HL-60/S4 (cell line): ENCODE measurements at regions not wholly inside any gene's neighbourhood (a gene's known extent, or its start where the extent isn't known, plus 50 kb on each side); places are given as distances from the start of the nearest gene placed in this dataset.
"Not testable (repeated sequence)": the region's sequence is repeated elsewhere in the genome, so short reads cannot be mapped to it uniquely, and the experiment has no call there.

Source experiments
- in situ Hi-C: fragments of 300-500 bp; cut with MboI; formaldehyde crosslinking; loops from 2 replicates; pipeline ENCODE4 v1.14.3; 2022; ENCODE audit warnings: low sequenced_read_pairs

DNA sequence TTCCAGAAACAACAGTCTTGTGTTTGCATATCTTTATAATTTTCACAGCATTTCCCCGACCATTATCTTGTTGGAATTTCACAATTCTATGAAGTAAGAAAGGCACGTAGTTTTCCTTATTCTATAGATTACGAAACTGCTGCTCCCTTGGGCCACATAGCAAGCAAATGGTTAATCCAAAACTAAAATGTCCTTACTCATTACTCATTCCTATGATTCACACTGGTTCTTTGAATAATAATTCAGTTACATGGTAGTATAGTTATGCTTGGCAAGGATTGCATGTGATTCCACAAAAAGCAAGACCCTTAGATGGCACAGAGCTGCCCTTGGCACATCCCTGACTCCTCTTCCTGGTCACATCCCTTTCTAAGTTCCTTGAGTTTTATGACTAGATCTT lies 51.2 kb downstream of the OR13H1 start:
- in situ Hi-C loops, result no loop called here

- in situ Hi-C loops, result no loop called here
These were observed 64.0 kb downstream of the OR13H1 start for GRCh38 chrX:131607792-131608369.

DNA sequence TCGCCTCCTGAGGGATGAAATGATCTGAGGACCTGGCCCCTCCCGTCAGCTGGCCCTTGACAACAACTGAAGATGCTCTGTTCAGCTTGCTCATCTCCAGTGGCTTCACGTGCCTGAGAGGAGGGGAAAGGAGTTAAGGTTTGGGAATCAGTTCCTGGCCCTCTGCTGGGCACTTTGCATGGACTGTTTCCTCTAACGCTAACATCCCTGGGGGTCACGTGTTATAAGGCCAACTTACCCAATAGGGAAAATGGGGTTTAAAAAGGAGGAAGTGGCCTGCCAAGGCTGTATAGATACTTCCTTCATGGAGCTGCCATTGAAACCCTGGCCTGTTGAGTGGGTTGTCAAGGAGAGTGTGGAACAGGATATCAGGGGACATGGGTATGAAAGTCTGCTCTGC lies 65.6 kb downstream of the OR13H1 start:
- in situ Hi-C loops, result no loop called here

DNA sequence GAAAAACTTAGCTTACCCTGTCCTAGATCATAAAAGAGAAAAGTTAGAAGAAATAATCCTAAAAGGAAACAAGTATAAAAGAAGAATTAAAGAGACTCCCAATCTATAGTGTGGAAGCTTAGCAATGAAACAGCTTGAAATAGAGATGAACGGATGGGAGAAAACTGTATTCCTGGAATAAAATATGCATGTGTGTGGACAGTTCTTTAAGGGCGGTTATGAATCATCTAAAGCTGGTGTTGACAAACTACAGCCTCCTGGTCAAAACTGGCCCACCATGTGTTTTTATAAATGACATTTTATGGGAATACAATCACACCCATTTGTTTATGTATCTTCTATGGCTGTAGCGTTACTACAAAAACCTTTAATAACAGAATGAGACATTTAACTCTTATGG lies 69.4 kb downstream of the OR13H1 start:
- in situ Hi-C loops, result no loop called here

DNA sequence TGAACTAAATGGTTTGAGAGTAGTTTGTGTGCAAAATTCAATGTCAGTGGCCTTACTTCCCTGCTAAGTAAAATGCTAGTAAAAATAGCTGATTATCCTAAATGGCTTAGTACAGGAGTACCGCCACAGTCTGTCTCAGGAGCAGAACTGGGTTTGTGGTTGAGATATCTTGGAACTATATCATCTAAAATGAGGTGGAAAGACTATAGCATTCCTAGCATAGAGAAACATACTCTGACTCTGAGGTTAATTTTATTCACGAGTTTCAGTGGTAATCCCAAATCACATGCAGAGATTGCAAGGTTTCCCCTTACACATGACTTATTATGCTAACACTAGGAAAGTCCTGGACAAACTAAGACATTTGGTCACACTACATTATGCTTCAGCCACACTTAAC lies 70.4 kb downstream of the OR13H1 start:
- in situ Hi-C loops, result no loop called here

DNA sequence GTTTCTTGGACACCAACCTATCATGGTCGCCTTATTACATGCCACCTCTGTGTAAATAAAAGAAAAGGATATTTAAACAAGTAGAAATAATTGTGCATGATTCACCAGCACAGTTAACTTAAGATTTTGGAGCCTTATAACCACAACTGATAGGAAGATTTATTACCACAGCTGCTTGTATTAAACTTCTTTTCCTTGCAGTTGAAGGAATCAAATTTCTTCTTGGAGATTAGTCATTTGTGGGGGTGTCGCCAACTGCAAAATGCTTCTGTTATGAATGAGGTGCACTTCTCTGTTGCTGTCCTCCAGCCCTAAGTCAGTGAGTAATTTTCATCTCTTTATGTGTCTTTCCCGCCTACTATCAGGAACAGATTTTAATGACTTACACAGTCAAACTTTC lies 73.3 kb downstream of the OR13H1 start:
- in situ Hi-C loops, result no loop called here

GRCh38 chrX:131621650-131622049 lies 77.8 kb downstream of the OR13H1 start:
- in situ Hi-C loops, result no loop called here

DNA sequence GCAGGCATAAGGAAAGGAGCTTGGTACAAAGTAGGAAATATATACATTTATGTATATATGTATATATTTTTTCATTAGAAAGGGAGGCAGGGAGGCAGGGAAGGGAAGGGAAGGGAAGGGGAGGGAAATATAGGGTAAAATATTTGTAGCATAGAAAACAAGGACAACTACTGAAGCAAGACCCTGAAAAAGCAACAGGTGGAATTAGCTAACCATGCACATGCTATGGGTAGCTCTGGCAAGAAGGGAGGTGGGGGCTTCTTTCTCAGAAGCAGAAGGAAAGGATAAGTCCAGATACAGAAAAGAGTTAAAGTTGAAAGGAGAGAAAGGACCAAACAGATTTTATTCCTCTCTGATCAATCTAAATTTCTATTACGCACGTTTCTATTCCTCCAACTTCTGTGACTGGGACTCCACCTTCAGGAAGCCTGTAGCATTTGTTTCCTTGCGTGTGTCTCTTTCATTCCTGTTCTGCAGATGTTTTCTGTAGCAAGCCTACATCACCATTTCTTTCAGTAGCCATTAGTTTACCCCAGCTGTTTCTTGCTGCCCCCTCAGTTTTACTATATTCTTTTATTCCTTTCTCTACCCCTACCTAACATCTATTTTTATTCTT lies 82.9 kb downstream of the OR13H1 start:
- in situ Hi-C loops, result no loop called here

DNA sequence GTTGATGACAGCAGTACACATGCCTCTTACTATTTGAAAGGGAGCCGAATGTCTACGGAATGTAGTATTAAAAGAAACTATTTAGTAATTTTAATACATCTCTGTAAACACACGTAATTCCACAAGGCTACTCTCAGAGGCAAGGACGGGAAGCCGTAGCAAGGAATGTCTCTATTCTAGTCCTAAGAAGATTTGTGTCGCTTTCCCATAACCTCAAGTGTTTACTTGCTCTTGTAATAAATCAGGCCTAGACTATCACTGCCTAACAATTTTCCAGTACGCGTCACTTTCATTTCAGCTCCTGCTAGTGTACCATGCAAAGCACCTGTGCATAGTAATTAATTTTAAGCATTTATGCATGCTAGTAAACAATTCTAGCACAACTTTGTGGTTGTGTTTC lies 86.7 kb downstream of the OR13H1 start:
- in situ Hi-C loops, result no loop called here

DNA sequence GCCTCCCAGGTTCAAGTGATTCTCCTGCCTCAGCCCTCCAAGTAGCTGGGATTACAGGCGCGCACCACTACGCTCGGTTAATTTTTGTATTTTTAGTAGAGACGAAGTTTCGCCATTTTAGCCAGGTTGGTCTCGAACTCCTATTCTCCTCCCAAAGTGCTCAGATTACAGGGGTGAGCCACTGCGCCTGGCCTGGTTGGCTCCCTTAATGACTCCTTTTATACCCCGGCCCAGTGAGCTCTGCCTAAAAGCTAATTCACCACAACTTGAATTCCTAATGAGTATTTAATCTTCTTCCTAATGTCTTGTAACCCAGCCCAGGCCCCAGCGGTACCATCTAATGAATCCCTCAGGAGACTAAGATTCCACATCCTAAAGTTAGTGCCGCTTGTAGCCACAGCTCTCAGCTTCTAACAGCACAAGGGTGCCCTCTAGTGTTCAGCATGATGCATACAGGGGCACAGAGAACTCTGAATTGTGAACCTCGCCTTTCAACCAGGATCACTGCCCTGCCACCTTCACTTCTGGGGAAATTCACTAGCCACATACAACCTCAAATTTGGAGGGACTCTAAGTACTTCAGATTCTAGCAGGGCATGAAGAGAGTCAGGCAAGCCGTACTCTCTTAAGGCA lies 89.5 kb downstream of the OR13H1 start:
- in situ Hi-C loops, result no loop called here

GRCh38 chrX:131634900-131635299 lies 91.0 kb downstream of the OR13H1 start:
- in situ Hi-C loops, result no loop called here

DNA sequence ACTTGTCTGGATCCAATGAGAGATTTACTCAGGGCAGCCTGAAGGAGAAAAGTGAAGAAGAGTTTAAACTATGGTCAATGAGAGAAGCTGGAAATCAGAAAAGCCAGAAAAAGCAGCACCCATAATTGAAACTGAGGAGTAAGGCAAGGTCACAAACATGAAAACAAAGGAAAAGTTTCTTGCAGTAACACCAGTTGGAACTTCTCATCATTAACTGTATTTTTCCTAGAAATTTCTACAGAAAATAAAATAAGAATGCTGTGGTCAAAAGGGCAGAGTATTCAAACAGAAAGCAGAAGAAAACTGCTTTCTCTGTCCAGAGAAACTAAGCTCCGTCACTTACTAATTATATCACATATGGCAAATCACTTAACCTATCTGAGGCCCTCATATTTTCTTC lies 102.2 kb downstream of the OR13H1 start:
- in situ Hi-C loops, result no loop called here

- in situ Hi-C loops, result no loop called here
These were observed 105.9 kb downstream of the OR13H1 start for GRCh38 chrX:131649741-131650140.

DNA sequence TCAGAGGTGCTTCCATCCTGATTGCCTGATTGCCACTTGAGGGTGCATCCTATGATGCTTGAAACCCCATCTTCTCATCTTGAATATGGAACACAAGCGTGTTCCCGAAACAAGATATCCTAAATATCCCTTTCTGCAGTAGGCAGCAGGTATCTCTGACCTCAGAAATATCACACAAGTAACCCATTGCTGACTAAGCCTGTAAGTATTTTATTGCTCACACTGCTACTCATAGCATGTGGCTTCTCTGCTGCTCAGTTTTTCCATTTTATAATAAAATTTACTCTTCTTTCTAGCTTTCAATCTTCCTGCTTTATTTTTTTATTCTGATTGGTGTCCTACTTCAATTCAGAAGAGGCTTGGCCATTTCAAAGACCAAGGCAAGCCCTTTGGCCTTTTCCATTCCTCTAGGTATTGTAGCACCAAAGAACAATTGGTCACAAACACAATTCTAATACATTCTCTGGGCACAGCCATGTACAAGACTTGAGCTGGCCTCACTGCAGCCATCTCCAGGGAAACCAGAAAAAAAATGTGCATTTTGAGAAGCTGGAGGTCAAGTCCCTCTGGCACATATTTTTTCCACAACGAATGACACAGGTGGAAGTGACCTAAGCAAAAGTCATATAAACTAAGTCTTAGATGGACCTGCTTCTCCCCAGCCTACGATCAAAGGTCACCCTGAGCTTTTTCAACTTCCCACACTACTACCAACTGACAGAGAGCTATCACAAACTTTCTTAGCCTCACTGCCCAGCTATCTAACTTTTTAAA lies 107.0 kb downstream of the OR13H1 start:
- in situ Hi-C loops, result no loop called here

- in situ Hi-C loops, result not testable (repeated sequence)
These were observed 119.9 kb downstream of the OR13H1 start for GRCh38 chrX:131663726-131664125.

- in situ Hi-C loops, result no loop called here
These were observed 127.9 kb downstream of the OR13H1 start for GRCh38 chrX:131671735-131672134.

GRCh38 chrX:131675596-131676194 lies 131.8 kb downstream of the OR13H1 start:
- in situ Hi-C loops, result no loop called here

DNA sequence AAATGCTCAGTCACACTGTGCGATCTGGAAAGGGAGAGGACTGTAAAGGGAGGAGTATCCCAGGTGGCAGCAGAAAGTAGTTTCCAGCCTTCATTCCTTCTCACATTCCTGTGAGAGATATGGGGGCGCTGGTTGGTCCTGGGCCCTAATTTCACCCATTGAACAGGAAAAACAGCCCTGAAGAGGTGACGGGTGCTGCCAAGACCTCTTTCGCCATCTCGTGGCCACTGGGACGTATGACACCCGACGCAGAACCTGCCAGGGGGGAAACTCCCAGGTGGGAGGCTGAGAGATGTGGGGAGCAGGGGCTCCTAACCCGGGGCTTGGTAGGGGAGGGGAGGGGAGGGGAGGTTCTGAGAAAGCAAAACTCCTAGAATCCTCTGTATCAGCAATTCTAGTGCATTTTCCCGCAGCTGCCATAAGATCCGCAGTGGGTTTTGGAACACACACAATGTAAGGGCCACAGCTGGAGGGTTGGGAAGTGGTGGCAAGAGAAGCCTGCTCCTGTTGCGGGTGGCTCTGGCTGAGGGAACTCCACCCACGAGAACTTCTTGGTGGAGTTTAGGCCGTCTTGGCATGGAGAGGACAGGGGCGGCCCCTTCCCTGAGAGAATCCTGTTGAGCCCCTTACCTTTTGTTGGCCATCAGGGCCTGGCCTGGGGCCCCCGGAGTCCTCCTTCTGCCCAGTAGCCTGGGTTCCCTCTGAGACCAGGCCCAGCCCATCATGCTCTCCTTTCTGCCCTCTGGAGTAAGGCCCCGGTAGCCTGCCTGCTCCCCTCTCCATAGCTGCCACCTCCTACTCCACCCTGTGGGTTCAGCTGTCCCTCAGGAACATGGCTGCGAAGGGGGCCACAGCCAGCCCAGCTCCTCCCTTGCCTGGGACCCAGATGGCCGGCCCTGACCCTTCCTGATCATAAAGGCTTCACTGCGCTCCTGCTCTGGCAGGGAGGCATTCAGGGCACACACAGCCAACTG lies 134.1 kb downstream of the OR13H1 start:
- in situ Hi-C loops, result no loop called here

- in situ Hi-C loops, result not testable (repeated sequence)
These were observed 138.9 kb downstream of the OR13H1 start for GRCh38 chrX:131682735-131683134.

GRCh38 chrX:131693359-131693758 lies 149.5 kb downstream of the OR13H1 start:
- in situ Hi-C loops, result no loop called here
